ENCODE measurements at regions not wholly inside any gene's neighbourhood (a gene's known extent, or its start where the extent isn't known, plus 50 kb on each side); places are given as distances from the start of the nearest gene placed in this dataset.

GRCh38 chr18:44013871-44014270, 666.8 kb upstream of the SETBP1 start:
- no peak for TF ChIP-seq CTCF (IDR thresholded peaks at IDR 0.05)
- no peak for TF ChIP-seq ZFX (IDR thresholded peaks at IDR 0.05; ENCODE audit: borderline replicate concordance)
